Heart left ventricle (tissue), 16 donors: ENCODE measurements at regions not wholly inside any gene's neighbourhood (a gene's known extent, or its start where the extent isn't known, plus 50 kb on each side); places are given as distances from the start of the nearest gene placed in this dataset.

Source experiments
- ATAC-seq, 4 donors: fragments of 200-7000 bp; cut with Tn5 transposase; one replicate each; pipeline ENCODE4 v1.9.1; 2020 to 2022; ENCODE audit warnings: moderate library complexity in 4 of 4, mild to moderate bottlenecking in 3 of 4, moderate number of reproducible peaks in 1 of 4
- DNase-seq, 5 donors: peaks; one replicate each; pipeline ENCODE4 v3.0.0-alpha.2; 2020
- H3K27ac ChIP-seq, 12 donors: fragments of 200-600 bp; sonication (generic) in 4 of 12; one replicate each; pipeline versions ENCODE4 v1.5.0 to v1.8.0; 2016 to 2022; ENCODE audit warnings: mild to moderate bottlenecking in 2 of 12
- H3K27me3 ChIP-seq, 9 donors: fragments of 200-600 bp; sonication (generic) in 2 of 9; one replicate each; pipeline versions ENCODE4 v1.5.1 to v1.8.0; 2016 to 2022; ENCODE audit warnings: mild to moderate bottlenecking in 3 of 9
- H3K36me3 ChIP-seq, 9 donors: fragments of 200-600 bp; sonication (generic) in 2 of 9; one replicate each; pipeline versions ENCODE4 v1.5.0 to v1.8.0; 2018 to 2022; ENCODE audit warnings: mild to moderate bottlenecking in 2 of 9
- H3K4me1 ChIP-seq, 12 donors: fragments of 200-600 bp; sonication (generic) in 4 of 12; one replicate each; pipeline versions ENCODE4 v1.5.0 to v1.8.0; 2016 to 2022; ENCODE audit warnings: mild to moderate bottlenecking in 3 of 12
- H3K4me3 ChIP-seq, 12 donors: fragments of 200-600 bp; sonication (generic) in 4 of 12; one replicate each; pipeline versions ENCODE4 v1.5.0 to v1.8.0; 2017 to 2022; ENCODE audit warnings: mild to moderate bottlenecking in 9 of 12, moderate library complexity in 4 of 12
- H3K9me3 ChIP-seq, 12 donors: fragments of 200-600 bp; sonication (generic) in 4 of 12; one replicate each; pipeline versions ENCODE4 v1.5.0 to v1.8.0; 2016 to 2022; ENCODE audit warnings: mild to moderate bottlenecking in 1 of 12
- POLR2A ChIP-seq, 2 donors: fragments of 450-650 bp; IDR thresholded peaks; one replicate each; pipeline ENCODE4 v1.6.1; 2017; ENCODE audit warnings: antibody characterized with exemption in 2 of 2, mild to moderate bottlenecking in 2 of 2, moderate library complexity in 2 of 2
- WGBS, 4 donors: extraction: QIAGEN DNeasy Blood & Tissue Kit in 2 of 4; methylation state at CpG; one replicate each; pipeline versions ENCODE4 v1.1.5 to v1.1.7; 2013 to 2018; 5-methylcytosine and 5-hydroxymethylcytosine counted together
- intact Hi-C, 10 donors: fragments of 100-400 bp; cut with DNase I; formaldehyde crosslinking; loops; one replicate each; pipeline versions ENCODE4 v1.11.1 to v1.14.2; 2022
- TF ChIP-seq, protein P1 (sequence below), 12 donors: fragments of 200-600 bp; sonication (generic) in 4 of 12; IDR thresholded peaks; one replicate each; pipeline versions ENCODE4 v1.5.0 to v1.8.0; 2018 to 2022; ENCODE audit warnings: antibody characterized with exemption in 12 of 12, mild to moderate bottlenecking in 5 of 12
- donor health status: ischemic (EF 13 %, LVEDD 7.1; RV severe dilation, severe dysfunction).
- donor health status: healthy with polysubstance abuse.
- donor health status: DM: no; HTN: yes; CAD: no.
- donor health status: DM: no; HTN: no; CAD: no.
- donor health status: ischemic (EF 25% LVEDD 6.9; RV normal size, moderate dysfunction).
- donor health status: ischemic (EF 25% LVEDD 5.7; RV mildly dilated, moderate dysfunction).
- donor health status: healthy.
- donor health status: DM: yes; HTN: yes; CAD: no.
- donor health status: ischemic (EF 35%, LVEDD 5.7; RV mildly dilated, moderate dysfunction).
- donor health status: nonischemic (EF 11% LVEDD 7.7; RV severe dilation, severe dysfunction).
- donor health status: DM: yes; HTN: yes; CAD: no.
- donor health status: PGD.
- donor health status: ischemic (EF 29% LVEDD 5.4; RV normal size, mild dysfunction).
- donor health status: nonischemic (EF 23%, LVEDD 6.1; RV moderate dilation, normal function).

DNA sequence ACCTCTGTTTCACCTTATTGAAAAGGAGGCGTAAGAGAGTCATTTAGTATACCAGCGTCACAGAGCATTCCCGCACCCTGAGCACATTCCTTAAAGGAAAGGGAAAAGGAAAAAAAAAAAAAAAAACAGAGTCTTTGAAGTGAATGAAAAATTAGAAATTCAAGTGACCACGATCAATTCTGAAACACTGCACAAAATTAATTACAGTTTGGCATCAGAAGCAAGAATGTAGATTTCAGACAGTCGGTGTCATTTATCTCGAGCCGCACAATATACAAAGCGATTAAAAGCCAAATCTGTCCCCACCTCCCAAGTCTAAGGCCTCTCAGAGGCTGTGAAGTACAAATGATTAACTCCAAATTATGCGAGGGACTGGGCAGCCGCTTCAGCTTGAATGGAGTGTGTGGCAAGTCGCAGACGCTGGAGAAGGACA, 173.7 kb upstream of the ZNF507 start:
- Histone ChIP-seq H3K27me3 (peaks cover 0 to 33% (median 3%) of the 10 kb centered on the region in 9 donors), H3K4me1 (no peaks in the 10 kb centered on the region), H3K36me3 (no peaks in the 10 kb centered on the region), H3K4me3 (no peak overlapping the region), H3K9me3 (no peaks in the 10 kb centered on the region), H3K27ac (no peak overlapping the region)
- intact Hi-C loops = no loop called here
- whole genome bisulfite sequencing, 4 donors = 42 to 50% (median 47%) methylated on average over 12 of the region's 12 CpGs
- no peak for DNase-seq
- ATAC-seq = no peak
- TF ChIP-seq, protein P1, sequence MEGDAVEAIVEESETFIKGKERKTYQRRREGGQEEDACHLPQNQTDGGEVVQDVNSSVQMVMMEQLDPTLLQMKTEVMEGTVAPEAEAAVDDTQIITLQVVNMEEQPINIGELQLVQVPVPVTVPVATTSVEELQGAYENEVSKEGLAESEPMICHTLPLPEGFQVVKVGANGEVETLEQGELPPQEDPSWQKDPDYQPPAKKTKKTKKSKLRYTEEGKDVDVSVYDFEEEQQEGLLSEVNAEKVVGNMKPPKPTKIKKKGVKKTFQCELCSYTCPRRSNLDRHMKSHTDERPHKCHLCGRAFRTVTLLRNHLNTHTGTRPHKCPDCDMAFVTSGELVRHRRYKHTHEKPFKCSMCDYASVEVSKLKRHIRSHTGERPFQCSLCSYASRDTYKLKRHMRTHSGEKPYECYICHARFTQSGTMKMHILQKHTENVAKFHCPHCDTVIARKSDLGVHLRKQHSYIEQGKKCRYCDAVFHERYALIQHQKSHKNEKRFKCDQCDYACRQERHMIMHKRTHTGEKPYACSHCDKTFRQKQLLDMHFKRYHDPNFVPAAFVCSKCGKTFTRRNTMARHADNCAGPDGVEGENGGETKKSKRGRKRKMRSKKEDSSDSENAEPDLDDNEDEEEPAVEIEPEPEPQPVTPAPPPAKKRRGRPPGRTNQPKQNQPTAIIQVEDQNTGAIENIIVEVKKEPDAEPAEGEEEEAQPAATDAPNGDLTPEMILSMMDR (IDR thresholded peaks at IDR 0.05) = no peak
- no peak for TF ChIP-seq POLR2A (IDR thresholded peaks at IDR 0.05)

GRCh38 chr19:32172566-32173160, 172.7 kb upstream of the ZNF507 start:
- H3K36me3 ChIP-seq = no peaks in the 10 kb centered on the region
- H3K4me1 ChIP-seq = no peaks in the 10 kb centered on the region
- WGBS, 4 donors = 61 to 69% (median 65%) methylated on average over 5 of the region's 5 CpGs
- TF ChIP-seq, protein P1 (IDR thresholded peaks at IDR 0.05) = no peak
- no peak for TF ChIP-seq POLR2A (IDR thresholded peaks at IDR 0.05)
- no peak for ATAC-seq
- H3K9me3 ChIP-seq = no peaks in the 10 kb centered on the region
- DNase-seq = no peak
- H3K4me3 ChIP-seq = no peak overlapping the region
- no peak overlapping the region for H3K27ac ChIP-seq
- H3K27me3 ChIP-seq = peaks cover 0 to 26% (median 3%) of the 10 kb centered on the region in 9 donors
- intact Hi-C loops = no loop called here

DNA sequence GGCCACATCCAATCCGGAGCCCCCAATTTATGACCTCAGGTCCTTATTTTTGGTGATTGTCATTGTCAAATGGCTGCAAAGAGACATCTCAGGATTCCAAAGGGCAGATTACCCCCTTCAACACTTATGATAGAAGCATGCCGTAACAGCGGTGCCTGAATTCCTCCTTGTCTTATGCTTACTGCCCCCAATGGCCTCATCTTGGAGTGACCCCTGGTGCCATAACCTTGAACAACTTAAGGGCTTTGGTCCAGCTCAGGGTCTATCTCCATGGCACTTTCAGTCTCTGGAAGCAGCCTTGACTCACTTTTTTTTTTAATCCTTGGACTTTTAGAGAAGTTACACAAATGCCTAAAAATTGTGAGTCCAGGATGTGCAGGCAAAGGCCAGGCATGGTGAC, 171.6 kb upstream of the ZNF507 start:
- ATAC-seq (no peak), DNase-seq (no peak)
- no peaks in the 10 kb centered on the region for H3K4me1 ChIP-seq
- H3K9me3 ChIP-seq = no peaks in the 10 kb centered on the region
- peaks cover 0 to 20% (median 2%) of the 10 kb centered on the region in 9 donors for H3K27me3 ChIP-seq
- WGBS, 4 donors = 76 to 92% (median 81%) methylated on average over 3 of the region's 3 CpGs
- no peak overlapping the region for H3K4me3 ChIP-seq
- TF ChIP-seq POLR2A (IDR thresholded peaks at IDR 0.05) = no peak
- TF ChIP-seq, protein P1 (IDR thresholded peaks at IDR 0.05) = no peak
- intact Hi-C loops = no loop called here
- H3K27ac ChIP-seq = no peak overlapping the region
- H3K36me3 ChIP-seq = no peaks in the 10 kb centered on the region

- Histone ChIP-seq H3K36me3 (no peaks in the 10 kb centered on the region), H3K27ac (no peak overlapping the region), H3K27me3 (peaks cover 0 to 20% (median 0%) of the 10 kb centered on the region in 9 donors), H3K9me3 (no peaks in the 10 kb centered on the region), H3K4me1 (no peaks in the 10 kb centered on the region), H3K4me3 (no peak overlapping the region)
- WGBS, 4 donors = 75 to 81% (median 81%) methylated on average over 10 of the region's 10 CpGs
- TF ChIP-seq POLR2A (IDR thresholded peaks at IDR 0.05) = no peak
- TF ChIP-seq, protein P1 (IDR thresholded peaks at IDR 0.05) = no peak
- DNase-seq (no peak), ATAC-seq (peak in 2 of 4 donors; percentile 34 to 56)
- intact Hi-C loops = no loop called here
Measured at GRCh38 chr19:32174386-32175113, 170.9 kb upstream of the ZNF507 start.
